ENCODE measurements at regions not wholly inside any gene's neighbourhood (a gene's known extent, or its start where the extent isn't known, plus 50 kb on each side); places are given as distances from the start of the nearest gene placed in this dataset.

GRCh38 chr12:58818546-58818945 is 101.8 kb downstream of the LRIG3 start:
- peak; percentile 10 for DNase-seq (ENCODE audit: low read depth, low spot score)
- TF ChIP-seq CTCF (IDR thresholded peaks at IDR 0.05; ENCODE audit: low read depth, low read length) = no peak
- H3K4me3 ChIP-seq (ENCODE audit: low read depth, low read length) = no peak overlapping the region
- no peak overlapping the region for H3K27ac ChIP-seq (ENCODE audit: low read depth, low read length)
- H3K27me3 ChIP-seq (ENCODE audit: control insufficient read depth, insufficient read depth, low read length) = no peaks in the 10 kb centered on the region
- ChIA-PET CTCF (interaction anchor here (1.5 kb wide), 1 partner anchor 15 kb away, joined by 3 read pairs; no protein-coding TSS in a partner anchor), POLR2A (no interaction called here)
- 0 out of 2 replicates have a peak, but pooled peaks cover 5% of the 10 kb centered on the region for H3K9me3 ChIP-seq (ENCODE audit: control insufficient read depth, insufficient read depth, low read length)

- ChIA-PET CTCF (interaction anchor here (1.5 kb wide), 1 partner anchor 14 kb away, joined by 3 read pairs; no protein-coding TSS in a partner anchor), POLR2A (no interaction called here)
- H3K4me3 ChIP-seq (ENCODE audit: low read depth, low read length) = no peak overlapping the region
- TF ChIP-seq CTCF (IDR thresholded peaks at IDR 0.05; ENCODE audit: low read depth, low read length) = no peak
- no peaks in the 10 kb centered on the region for H3K27me3 ChIP-seq (ENCODE audit: control insufficient read depth, insufficient read depth, low read length)
- H3K27ac ChIP-seq (ENCODE audit: low read depth, low read length) = no peak overlapping the region
- H3K9me3 ChIP-seq (ENCODE audit: control insufficient read depth, insufficient read depth, low read length) = 0 out of 2 replicates have a peak, but pooled peaks cover 5% of the 10 kb centered on the region
- DNase-seq (ENCODE audit: low read depth, low spot score) = no peak
These were observed 101.0 kb downstream of the LRIG3 start for GRCh38 chr12:58819345-58819744.

- no peak for DNase-seq (ENCODE audit: low read depth, low spot score)
- no peaks in the 10 kb centered on the region for H3K27me3 ChIP-seq (ENCODE audit: control insufficient read depth, insufficient read depth, low read length)
These were observed 100.3 kb downstream of the LRIG3 start for GRCh38 chr12:58819985-58820384.

More at GRCh38 chr12:58819985-58820384, 100.3 kb downstream of the LRIG3 start:
- TF ChIP-seq CTCF (IDR thresholded peaks at IDR 0.05; ENCODE audit: low read depth, low read length) = no peak
- ChIA-PET CTCF (interaction anchor here (1.5 kb wide), 1 partner anchor 14 kb away, joined by 3 read pairs; no protein-coding TSS in a partner anchor), POLR2A (no interaction called here)
- H3K4me3 ChIP-seq (ENCODE audit: low read depth, low read length) = no peak overlapping the region
- no peak overlapping the region for H3K27ac ChIP-seq (ENCODE audit: low read depth, low read length)
- 0 out of 2 replicates have a peak, but pooled peaks cover 5% of the 10 kb centered on the region for H3K9me3 ChIP-seq (ENCODE audit: control insufficient read depth, insufficient read depth, low read length)
